ELR (cell line): ENCODE measurements at regions not wholly inside any gene's neighbourhood (a gene's known extent, or its start where the extent isn't known, plus 50 kb on each side); places are given as distances from the start of the nearest gene placed in this dataset.

Source experiments
- DNase-seq: peaks from one replicate; pipeline ENCODE4 v3.0.0-alpha.2; 2015; ENCODE audit warnings: low read depth

GRCh38 chr11:119491753-119492510 is 69.0 kb upstream of the THY1 start:
- DNase-seq = peak; percentile 43

GRCh38 chr11:119490253-119491006 is 67.5 kb upstream of the THY1 start:
- DNase-seq = no peak

GRCh38 chr11:119489087-119489486 is 66.1 kb upstream of the THY1 start:
- DNase-seq = no peak

- no peak for DNase-seq
Measured at GRCh38 chr11:119488256-119488995, 65.5 kb upstream of the THY1 start.

- no peak for DNase-seq
Measured at GRCh38 chr11:119486691-119487259, 63.8 kb upstream of the THY1 start.

- DNase-seq = no peak
Measured at GRCh38 chr11:119486016-119486415, 63.0 kb upstream of the THY1 start.

- DNase-seq = no peak
Measured at GRCh38 chr11:119484741-119485605, 62.0 kb upstream of the THY1 start.

GRCh38 chr11:119483881-119484371 is 61.0 kb upstream of the THY1 start:
- DNase-seq = no peak

- no peak for DNase-seq
Measured at GRCh38 chr11:119483341-119483880, 60.4 kb upstream of the THY1 start.

GRCh38 chr11:119482521-119483011 is 59.6 kb upstream of the THY1 start:
- no peak for DNase-seq

GRCh38 chr11:119481667-119482400 is 58.9 kb upstream of the THY1 start:
- DNase-seq = no peak

GRCh38 chr11:119481021-119481666 is 58.2 kb upstream of the THY1 start:
- peak; percentile 90 for DNase-seq

GRCh38 chr11:119480380-119481020 is 57.5 kb upstream of the THY1 start:
- DNase-seq = no peak

GRCh38 chr11:119479685-119480275 is 56.8 kb upstream of the THY1 start:
- peak; percentile 84 for DNase-seq

GRCh38 chr11:119478711-119479285 is 55.8 kb upstream of the THY1 start:
- DNase-seq = no peak

GRCh38 chr11:119476666-119477331 is 53.8 kb upstream of the THY1 start:
- DNase-seq = no peak

- no peak for DNase-seq
Measured at GRCh38 chr11:119476038-119476437, 53.1 kb upstream of the THY1 start.
